WI38 (cell line): ENCODE measurements at regions not wholly inside any gene's neighbourhood (a gene's known extent, or its start where the extent isn't known, plus 50 kb on each side); places are given as distances from the start of the nearest gene placed in this dataset.
"Not testable (repeated sequence)": the region's sequence is repeated elsewhere in the genome, so short reads cannot be mapped to it uniquely, and the experiment has no call there.

ENCODE experiments used
- H3K4me3 ChIP-seq: 2 replicates; pipeline ENCODE4 v1.5.1; 2011; ENCODE audit warnings: low read depth, mild to moderate bottlenecking, control low read depth, low read length
- TF ChIP-seq, protein P1 (sequence below): IDR thresholded peaks from 2 replicates; pipeline ENCODE4 v1.5.1; 2012; ENCODE audit warnings: low read depth, mild to moderate bottlenecking, control low read depth, low read length

GRCh38 chr4:187383181-187383580 is 612.4 kb upstream of the ZFP42 start:
- no peak overlapping the region for H3K4me3 ChIP-seq
- TF ChIP-seq, protein P1, sequence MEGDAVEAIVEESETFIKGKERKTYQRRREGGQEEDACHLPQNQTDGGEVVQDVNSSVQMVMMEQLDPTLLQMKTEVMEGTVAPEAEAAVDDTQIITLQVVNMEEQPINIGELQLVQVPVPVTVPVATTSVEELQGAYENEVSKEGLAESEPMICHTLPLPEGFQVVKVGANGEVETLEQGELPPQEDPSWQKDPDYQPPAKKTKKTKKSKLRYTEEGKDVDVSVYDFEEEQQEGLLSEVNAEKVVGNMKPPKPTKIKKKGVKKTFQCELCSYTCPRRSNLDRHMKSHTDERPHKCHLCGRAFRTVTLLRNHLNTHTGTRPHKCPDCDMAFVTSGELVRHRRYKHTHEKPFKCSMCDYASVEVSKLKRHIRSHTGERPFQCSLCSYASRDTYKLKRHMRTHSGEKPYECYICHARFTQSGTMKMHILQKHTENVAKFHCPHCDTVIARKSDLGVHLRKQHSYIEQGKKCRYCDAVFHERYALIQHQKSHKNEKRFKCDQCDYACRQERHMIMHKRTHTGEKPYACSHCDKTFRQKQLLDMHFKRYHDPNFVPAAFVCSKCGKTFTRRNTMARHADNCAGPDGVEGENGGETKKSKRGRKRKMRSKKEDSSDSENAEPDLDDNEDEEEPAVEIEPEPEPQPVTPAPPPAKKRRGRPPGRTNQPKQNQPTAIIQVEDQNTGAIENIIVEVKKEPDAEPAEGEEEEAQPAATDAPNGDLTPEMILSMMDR, result no peak

GRCh38 chr4:187387739-187388138 is 607.8 kb upstream of the ZFP42 start:
- H3K4me3 ChIP-seq, result no peak overlapping the region
- TF ChIP-seq, protein P1, result no peak

DNA sequence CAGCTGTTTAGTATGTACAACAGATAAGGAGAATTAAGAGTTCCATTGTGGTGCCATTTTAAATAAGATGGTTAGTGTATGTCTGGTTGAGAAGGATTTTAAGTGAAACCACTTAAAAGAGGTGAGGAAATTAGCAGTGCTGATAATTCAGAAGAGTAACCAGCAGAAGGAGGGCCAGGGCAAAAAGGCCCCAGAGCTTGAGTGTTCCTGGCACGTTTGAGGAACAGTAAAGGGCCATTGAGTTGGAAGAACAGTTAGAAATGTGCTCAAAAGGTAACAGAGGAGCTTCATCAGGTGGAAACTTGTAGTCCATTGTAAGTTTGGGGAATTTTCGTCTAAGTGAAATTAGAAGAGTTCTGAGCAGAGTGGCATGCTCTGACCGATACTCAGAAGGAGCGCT is 606.2 kb upstream of the ZFP42 start:
- H3K4me3 ChIP-seq, result no peak overlapping the region
- TF ChIP-seq, protein P1, result no peak

- TF ChIP-seq, protein P1, result no peak
- no peak overlapping the region for H3K4me3 ChIP-seq
Observed at GRCh38 chr4:187390646-187391045, 604.9 kb upstream of the ZFP42 start.

DNA sequence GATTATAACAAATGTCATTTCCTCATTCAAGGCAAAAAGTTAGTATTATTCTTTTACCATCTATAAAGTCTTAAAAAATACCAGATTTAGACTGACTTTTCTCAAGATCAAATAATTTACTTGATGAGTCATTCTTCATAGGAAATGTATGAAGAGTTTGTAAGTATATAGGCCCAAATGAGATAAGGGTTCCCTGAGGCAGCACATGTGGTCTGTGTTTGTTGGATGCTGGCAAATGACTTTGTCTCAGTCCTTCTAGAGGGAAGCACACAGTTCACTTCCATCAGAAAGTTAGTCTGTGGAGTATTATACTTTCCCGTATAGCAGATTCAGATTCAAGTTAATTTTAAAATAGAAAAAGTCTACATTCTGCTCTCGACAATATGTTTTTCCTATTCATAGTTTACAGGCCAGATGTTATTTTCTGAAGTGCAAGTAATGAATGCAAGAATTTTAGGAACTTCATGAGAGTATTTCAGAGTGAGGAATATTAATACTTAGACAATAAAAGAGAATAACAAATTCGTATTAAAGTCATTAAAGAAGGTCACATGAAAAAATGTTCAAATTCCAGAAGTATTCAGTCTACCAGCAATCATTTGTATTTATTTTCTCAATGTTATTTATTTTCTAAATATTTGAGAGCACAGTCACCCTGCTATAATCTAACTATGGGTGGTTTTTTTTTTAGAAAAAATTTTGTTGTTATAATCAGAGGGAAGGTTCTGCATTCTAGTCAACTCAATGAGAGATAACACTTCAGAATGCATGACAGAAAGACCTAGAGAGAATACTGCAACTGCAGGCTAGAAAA is 601.8 kb upstream of the ZFP42 start:
- H3K4me3 ChIP-seq, result no peak overlapping the region
- TF ChIP-seq, protein P1, result no peak

DNA sequence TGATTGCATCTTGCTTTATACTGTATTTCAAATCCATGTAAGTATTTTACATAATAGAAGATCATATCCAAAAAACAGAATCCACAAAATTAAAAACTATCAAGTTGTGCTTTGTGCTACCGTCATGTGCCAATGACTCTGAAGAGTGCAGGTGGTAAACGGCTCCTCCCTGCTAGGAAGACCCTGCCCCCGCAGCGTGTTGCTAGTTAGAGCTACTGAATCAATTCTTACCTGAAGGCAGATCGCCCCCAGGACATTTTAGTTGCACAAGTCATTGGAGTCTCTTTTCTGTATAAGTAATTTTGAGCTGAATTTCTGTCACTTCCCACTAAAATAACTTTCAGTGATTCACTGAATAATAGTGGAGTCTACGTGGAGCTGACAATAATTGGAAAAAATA is 599.5 kb upstream of the ZFP42 start:
- TF ChIP-seq, protein P1, result no peak
- no peak overlapping the region for H3K4me3 ChIP-seq

- not testable (repeated sequence) for H3K4me3 ChIP-seq
Observed at GRCh38 chr4:187408447-187408846, 587.1 kb upstream of the ZFP42 start.
